Esophagus muscularis mucosa (tissue), 4 donors: ENCODE measurements at regions not wholly inside any gene's neighbourhood (a gene's known extent, or its start where the extent isn't known, plus 50 kb on each side); places are given as distances from the start of the nearest gene placed in this dataset.

Experiments used
- DNase-seq: peaks from one replicate; pipeline ENCODE4 v3.0.0-alpha.2; 2017; ENCODE audit errors: extremely low spot score
- H3K27ac ChIP-seq, 4 donors: fragments of 200-600 bp; sonication (generic); replicated peaks in 1 of 4; 1 replicate in 3 of 4; 2 replicates in 1 of 4; pipeline ENCODE4 v1.5.1; 2016 to 2019; ENCODE audit warnings: mild to moderate bottlenecking in 1 of 4
- H3K27me3 ChIP-seq, 4 donors: fragments of 200-600 bp; sonication (generic); one replicate each; pipeline versions ENCODE4 v1.5.1 to v1.6.0; 2016 to 2019
- H3K36me3 ChIP-seq, 4 donors: fragments of 200-600 bp; sonication (generic); one replicate each; pipeline ENCODE4 v1.5.1; 2016 to 2019
- H3K4me1 ChIP-seq, 4 donors: fragments of 200-600 bp; sonication (generic); one replicate each; pipeline ENCODE4 v1.5.1; 2016 to 2019
- H3K4me3 ChIP-seq, 4 donors: fragments of 200-600 bp; sonication (generic); 1 replicate in 2 of 4; 2 replicates in 2 of 4; pipeline ENCODE4 v1.5.1; 2016 to 2019; ENCODE audit warnings: mild to moderate bottlenecking in 4 of 4, moderate library complexity in 1 of 4
- H3K9me3 ChIP-seq, 4 donors: fragments of 200-600 bp; sonication (generic); 1 replicate in 3 of 4; 2 replicates in 1 of 4; pipeline ENCODE4 v1.5.1; 2016 to 2019
- EP300 ChIP-seq: sonication (generic); formaldehyde crosslinking; IDR thresholded peaks from one replicate; pipeline ENCODE4 v1.6.1; 2017; ENCODE audit warnings: antibody characterized with exemption
- POLR2A ChIP-seq: fragments of 450-650 bp; IDR thresholded peaks from one replicate; pipeline ENCODE4 v1.6.1; 2017; ENCODE audit warnings: antibody characterized with exemption, moderate library complexity, mild to moderate bottlenecking, low read depth
- POLR2AphosphoS5 ChIP-seq, 2 donors: sonication (generic); formaldehyde crosslinking; IDR thresholded peaks; one replicate each; pipeline ENCODE4 v1.6.1; 2017; ENCODE audit warnings: antibody characterized with exemption in 2 of 2
- WGBS: methylation state at CpG from one replicate; pipeline ENCODE4 v1.1.5; 2018; 5-methylcytosine and 5-hydroxymethylcytosine counted together
- intact Hi-C: fragments of 100-400 bp; cut with DNase I; formaldehyde crosslinking; loops from one replicate; pipeline ENCODE4 v1.15.1; 2023
- TF ChIP-seq, protein P1 (sequence below), 3 experiments: fragments of 200-600 bp in 2 of 3; fragments of 450-650 bp in 1 of 3; sonication (generic) in 2 of 3; IDR thresholded peaks; one replicate each; pipeline ENCODE4 v1.5.1; 2017 to 2019; ENCODE audit warnings: antibody characterized with exemption in 3 of 3, mild to moderate bottlenecking in 2 of 3, moderate library complexity in 1 of 3

- Histone ChIP-seq H3K36me3 (no peaks in the 10 kb centered on the region), H3K4me1 (peaks cover 2 to 17% (median 9%) of the 10 kb centered on the region in 4 donors), H3K4me3 (no peak overlapping the region), H3K27ac (no peak overlapping the region), H3K27me3 (no peaks in the 10 kb centered on the region), H3K9me3 (no peaks in the 10 kb centered on the region)
- DNase-seq, result no peak
- intact Hi-C loops, result no loop called here
- TF ChIP-seq, protein P1, sequence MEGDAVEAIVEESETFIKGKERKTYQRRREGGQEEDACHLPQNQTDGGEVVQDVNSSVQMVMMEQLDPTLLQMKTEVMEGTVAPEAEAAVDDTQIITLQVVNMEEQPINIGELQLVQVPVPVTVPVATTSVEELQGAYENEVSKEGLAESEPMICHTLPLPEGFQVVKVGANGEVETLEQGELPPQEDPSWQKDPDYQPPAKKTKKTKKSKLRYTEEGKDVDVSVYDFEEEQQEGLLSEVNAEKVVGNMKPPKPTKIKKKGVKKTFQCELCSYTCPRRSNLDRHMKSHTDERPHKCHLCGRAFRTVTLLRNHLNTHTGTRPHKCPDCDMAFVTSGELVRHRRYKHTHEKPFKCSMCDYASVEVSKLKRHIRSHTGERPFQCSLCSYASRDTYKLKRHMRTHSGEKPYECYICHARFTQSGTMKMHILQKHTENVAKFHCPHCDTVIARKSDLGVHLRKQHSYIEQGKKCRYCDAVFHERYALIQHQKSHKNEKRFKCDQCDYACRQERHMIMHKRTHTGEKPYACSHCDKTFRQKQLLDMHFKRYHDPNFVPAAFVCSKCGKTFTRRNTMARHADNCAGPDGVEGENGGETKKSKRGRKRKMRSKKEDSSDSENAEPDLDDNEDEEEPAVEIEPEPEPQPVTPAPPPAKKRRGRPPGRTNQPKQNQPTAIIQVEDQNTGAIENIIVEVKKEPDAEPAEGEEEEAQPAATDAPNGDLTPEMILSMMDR (IDR thresholded peaks at IDR 0.05), result no peak
- TF ChIP-seq POLR2A (no peak), EP300 (no peak), POLR2AphosphoS5 (IDR thresholded peaks at IDR 0.05) (no peak)
- WGBS, result 89% methylated on average over 2 of the region's 2 CpGs
Observed at GRCh38 chr2:41958775-41959174, 89.0 kb upstream of the PKDCC start.

DNA sequence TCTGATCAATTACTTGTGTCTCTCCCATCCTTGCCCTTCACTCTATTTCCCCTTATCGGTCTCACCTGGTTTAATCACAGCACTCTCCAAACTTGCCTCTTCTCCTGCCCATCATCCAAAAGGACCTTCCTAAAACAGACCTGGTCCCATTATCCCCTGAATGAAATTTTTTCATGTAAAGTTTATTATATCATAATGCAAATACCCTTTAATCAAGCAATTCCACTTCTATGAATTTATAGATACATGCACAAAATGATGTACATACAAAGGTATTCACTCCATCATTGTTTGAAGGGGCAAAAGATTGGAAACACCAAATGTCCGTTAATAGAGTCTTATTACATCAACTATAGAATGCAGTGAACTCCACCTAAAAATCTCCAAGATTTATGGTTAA, 88.1 kb upstream of the PKDCC start:
- Histone ChIP-seq H3K4me3 (no peak overlapping the region), H3K9me3 (no peaks in the 10 kb centered on the region), H3K4me1 (peaks cover 9 to 27% (median 19%) of the 10 kb centered on the region in 4 donors), H3K27me3 (no peaks in the 10 kb centered on the region), H3K27ac (no peak overlapping the region), H3K36me3 (no peaks in the 10 kb centered on the region)
- WGBS, result 97% methylated on average over 2 of the region's 2 CpGs
- TF ChIP-seq POLR2AphosphoS5 (IDR thresholded peaks at IDR 0.05) (no peak), EP300 (no peak), POLR2A (no peak)
- TF ChIP-seq, protein P1 (IDR thresholded peaks at IDR 0.05), result no peak
- DNase-seq, result no peak
- intact Hi-C loops, result no loop called here

- no peak for DNase-seq
- no peak for TF ChIP-seq EP300
- TF ChIP-seq POLR2AphosphoS5 (IDR thresholded peaks at IDR 0.05), result no peak
- TF ChIP-seq, protein P1 (IDR thresholded peaks at IDR 0.05), result no peak
- no peak for TF ChIP-seq POLR2A
- intact Hi-C loops, result no loop called here
- Histone ChIP-seq H3K36me3 (no peaks in the 10 kb centered on the region), H3K9me3 (no peaks in the 10 kb centered on the region), H3K4me3 (no peak overlapping the region), H3K27ac (peak overlapping the region; percentile 45 to 63 (median 56)), H3K4me1 (peaks cover 31 to 59% (median 52%) of the 10 kb centered on the region in 4 donors), H3K27me3 (no peaks in the 10 kb centered on the region)
- WGBS, result 66% methylated on average over 5 of the region's 5 CpGs
Observed at GRCh38 chr2:41962922-41963622, 84.7 kb upstream of the PKDCC start.

- WGBS, result 62% methylated on average over 10 of the region's 10 CpGs
- TF ChIP-seq POLR2AphosphoS5 (IDR thresholded peaks at IDR 0.05) (peak in 1 of 2 donors; percentile 9), POLR2A (no peak)
- peaks cover 35 to 62% (median 59%) of the 10 kb centered on the region in 4 donors for H3K4me1 ChIP-seq
- H3K27me3 ChIP-seq, result no peaks in the 10 kb centered on the region
- no peaks in the 10 kb centered on the region for H3K36me3 ChIP-seq
- intact Hi-C loops, result no loop called here
- DNase-seq, result no peak
- no peak overlapping the region for H3K4me3 ChIP-seq
- H3K27ac ChIP-seq, result peak overlapping the region; percentile 45 to 63 (median 56)
- H3K9me3 ChIP-seq, result no peaks in the 10 kb centered on the region
Observed at GRCh38 chr2:41963661-41964525, 83.9 kb upstream of the PKDCC start.
